Spleen (tissue), 7 donors: ENCODE measurements at regions not wholly inside any gene's neighbourhood (a gene's known extent, or its start where the extent isn't known, plus 50 kb on each side); places are given as distances from the start of the nearest gene placed in this dataset.

ENCODE experiments used
- CTCF ChIP-seq, 11 experiments: fragments of 200-600 bp in 7 of 11; fragments of 450-650 bp in 4 of 11; sonication (generic) in 4 of 11; IDR thresholded peaks in 8 of 11; conservative IDR thresholded peaks in 3 of 11; 1 replicate in 7 of 11; 2 replicates in 4 of 11; pipeline versions ENCODE4 v1.4.0 to v1.8.0; 2016 to 2021; ENCODE audit warnings: antibody characterized with exemption in 11 of 11, inconsistent platforms in 4 of 11, mild to moderate bottlenecking in 1 of 11
- POLR2AphosphoS5 ChIP-seq, 3 donors: sonication (generic); formaldehyde crosslinking; IDR thresholded peaks; one replicate each; pipeline ENCODE4 v1.5.1; 2017; ENCODE audit warnings: antibody characterized with exemption in 3 of 3
- donor health status: DM: no; HTN: no; CAD: no; lungs with moderate emphysema.
- donor health status: DM: no; HTN: no; CAD: no.
- donor health status: DM: no; HTN: no; CAD: no.

- TF ChIP-seq CTCF (IDR thresholded peaks at IDR 0.05 in 8 of 11, conservative IDR thresholded peaks at IDR 0.05 in 3 of 11) (no peak), POLR2AphosphoS5 (IDR thresholded peaks at IDR 0.05) (no peak)
Measured at GRCh38 chr13:65965501-65965900, 1264.6 kb downstream of the PCDH9 start.
